WERI-Rb-1 (cell line): ENCODE measurements at regions not wholly inside any gene's neighbourhood (a gene's known extent, or its start where the extent isn't known, plus 50 kb on each side); places are given as distances from the start of the nearest gene placed in this dataset.

ENCODE experiments used
- DNase-seq: peaks from one replicate; pipeline ENCODE4 v3.0.0-alpha.2; 2020
- H3K27ac ChIP-seq: fragments of 250-450 bp; sonication (Bioruptor Pico); 2 replicates; pipeline ENCODE4 v1.5.1; 2020; ENCODE audit warnings: mild to moderate bottlenecking, moderate library complexity
- H3K27me3 ChIP-seq: fragments of 250-450 bp; sonication (Bioruptor Pico); 2 replicates; pipeline ENCODE4 v1.5.1; 2021; ENCODE audit warnings: mild to moderate bottlenecking, low read depth, moderate library complexity; ENCODE audit not compliant: insufficient read depth, severe bottlenecking
- H3K36me3 ChIP-seq: fragments of 250-450 bp; sonication (Bioruptor Pico); 2 replicates; pipeline ENCODE4 v1.5.1; 2020; ENCODE audit warnings: mild to moderate bottlenecking, moderate library complexity
- H3K4me3 ChIP-seq: 2 replicates; pipeline ENCODE4 v1.5.1; 2011; ENCODE audit warnings: low read depth, mild to moderate bottlenecking, control low read depth, low read length
- H3K9me3 ChIP-seq: fragments of 250-450 bp; sonication (Bioruptor Pico); 2 replicates; pipeline ENCODE4 v1.5.1; 2021; ENCODE audit warnings: mild to moderate bottlenecking, moderate library complexity; ENCODE audit not compliant: severe bottlenecking
- TF ChIP-seq, protein P1 (sequence below): IDR thresholded peaks from 2 replicates; pipeline ENCODE4 v1.5.1; 2011; ENCODE audit warnings: low read depth, mild to moderate bottlenecking, control low read depth, inconsistent platforms, low read length

DNA sequence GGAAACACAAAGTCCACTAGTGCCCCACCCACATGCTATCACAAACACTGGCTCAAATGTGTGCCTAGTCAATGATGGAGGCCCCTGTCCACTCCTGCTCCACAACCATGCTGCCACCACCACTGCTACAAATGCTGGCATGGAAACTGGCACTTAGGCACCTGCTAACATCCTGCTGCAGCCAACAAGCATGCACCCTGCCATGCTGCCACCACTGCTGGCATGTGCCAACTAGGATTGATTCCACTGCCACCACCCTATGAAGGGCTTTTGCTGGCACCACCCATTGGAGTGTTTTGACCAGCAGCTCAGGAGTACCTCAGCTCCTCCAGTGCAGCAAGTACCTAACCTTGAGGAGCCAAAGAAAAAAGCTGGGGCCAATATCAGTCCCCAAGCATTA is 236.6 kb downstream of the CCDC59 start:
- H3K36me3 ChIP-seq = no peaks in the 10 kb centered on the region
- H3K27me3 ChIP-seq = no peaks in the 10 kb centered on the region
- no peak for DNase-seq
- no peak overlapping the region for H3K27ac ChIP-seq
- no peaks in the 10 kb centered on the region for H3K9me3 ChIP-seq
- H3K4me3 ChIP-seq = no peak overlapping the region
- TF ChIP-seq, protein P1, sequence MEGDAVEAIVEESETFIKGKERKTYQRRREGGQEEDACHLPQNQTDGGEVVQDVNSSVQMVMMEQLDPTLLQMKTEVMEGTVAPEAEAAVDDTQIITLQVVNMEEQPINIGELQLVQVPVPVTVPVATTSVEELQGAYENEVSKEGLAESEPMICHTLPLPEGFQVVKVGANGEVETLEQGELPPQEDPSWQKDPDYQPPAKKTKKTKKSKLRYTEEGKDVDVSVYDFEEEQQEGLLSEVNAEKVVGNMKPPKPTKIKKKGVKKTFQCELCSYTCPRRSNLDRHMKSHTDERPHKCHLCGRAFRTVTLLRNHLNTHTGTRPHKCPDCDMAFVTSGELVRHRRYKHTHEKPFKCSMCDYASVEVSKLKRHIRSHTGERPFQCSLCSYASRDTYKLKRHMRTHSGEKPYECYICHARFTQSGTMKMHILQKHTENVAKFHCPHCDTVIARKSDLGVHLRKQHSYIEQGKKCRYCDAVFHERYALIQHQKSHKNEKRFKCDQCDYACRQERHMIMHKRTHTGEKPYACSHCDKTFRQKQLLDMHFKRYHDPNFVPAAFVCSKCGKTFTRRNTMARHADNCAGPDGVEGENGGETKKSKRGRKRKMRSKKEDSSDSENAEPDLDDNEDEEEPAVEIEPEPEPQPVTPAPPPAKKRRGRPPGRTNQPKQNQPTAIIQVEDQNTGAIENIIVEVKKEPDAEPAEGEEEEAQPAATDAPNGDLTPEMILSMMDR = no peak

DNA sequence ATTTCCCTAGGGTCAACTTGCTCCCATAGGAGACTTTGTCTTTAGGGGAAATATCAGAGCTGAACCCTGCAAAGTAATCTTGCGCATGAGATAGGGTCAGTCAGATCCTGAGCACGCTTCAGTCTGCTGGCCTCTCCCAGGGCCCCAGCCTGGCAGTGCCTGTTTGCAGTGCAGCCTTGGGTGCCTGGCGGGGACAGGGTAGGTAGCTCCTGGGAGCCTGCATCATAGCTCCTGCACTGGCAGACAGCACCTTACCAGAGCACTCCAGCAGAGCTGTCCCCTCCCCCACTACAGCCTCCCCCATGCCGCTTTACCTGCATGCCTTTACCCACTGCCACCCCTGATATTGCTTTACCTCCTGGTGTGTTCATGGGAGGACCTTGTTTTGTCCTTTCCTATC is 237.3 kb downstream of the CCDC59 start:
- Histone ChIP-seq H3K27me3 (no peaks in the 10 kb centered on the region), H3K27ac (no peak overlapping the region), H3K36me3 (no peaks in the 10 kb centered on the region), H3K4me3 (no peak overlapping the region), H3K9me3 (no peaks in the 10 kb centered on the region)
- TF ChIP-seq, protein P1 = no peak
- DNase-seq = no peak

DNA sequence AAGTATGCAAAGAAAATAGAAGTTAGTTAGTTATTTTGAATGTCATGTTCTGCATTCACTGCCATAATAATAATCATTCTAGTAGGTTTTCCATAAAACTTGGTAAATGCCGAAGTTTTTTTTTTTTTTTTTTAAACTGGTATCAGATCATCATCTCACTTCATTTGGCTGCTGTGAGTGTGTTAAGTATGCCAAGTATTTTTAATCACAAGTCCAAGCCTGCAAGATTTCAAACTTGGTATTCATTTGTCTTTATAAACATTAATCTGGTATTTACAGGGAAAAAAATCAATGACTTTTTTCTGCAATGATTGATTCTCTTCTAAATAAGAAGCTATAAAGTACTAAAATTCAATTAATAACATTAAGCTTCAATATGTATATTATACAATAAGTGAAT is 248.9 kb downstream of the CCDC59 start:
- Histone ChIP-seq H3K36me3 (no peaks in the 10 kb centered on the region), H3K4me3 (no peak overlapping the region), H3K27me3 (no peaks in the 10 kb centered on the region), H3K9me3 (no peaks in the 10 kb centered on the region), H3K27ac (no peak overlapping the region)
- no peak for DNase-seq
- TF ChIP-seq, protein P1 = no peak

DNA sequence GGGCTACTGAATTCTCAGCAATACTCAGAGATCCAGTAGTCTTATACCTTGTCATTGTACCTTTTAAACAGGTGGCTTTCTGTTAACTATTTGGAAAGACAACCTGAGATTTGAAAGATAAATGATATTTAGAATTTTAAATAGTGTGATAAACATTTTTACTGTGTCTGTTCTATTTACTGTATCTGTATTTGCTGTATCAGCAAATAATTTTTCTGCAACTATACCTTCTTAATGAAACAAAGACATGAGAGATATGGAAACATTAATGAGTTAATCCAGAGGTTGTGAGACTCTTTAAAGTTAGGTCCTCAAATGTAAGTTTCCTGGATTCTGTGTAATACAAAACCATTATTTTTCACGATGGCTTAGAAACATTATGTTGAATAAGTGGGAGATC is 249.6 kb downstream of the CCDC59 start:
- TF ChIP-seq, protein P1 = no peak
- no peaks in the 10 kb centered on the region for H3K9me3 ChIP-seq
- H3K27ac ChIP-seq = no peak overlapping the region
- H3K27me3 ChIP-seq = no peaks in the 10 kb centered on the region
- no peak for DNase-seq
- H3K4me3 ChIP-seq = no peak overlapping the region
- no peaks in the 10 kb centered on the region for H3K36me3 ChIP-seq

DNA sequence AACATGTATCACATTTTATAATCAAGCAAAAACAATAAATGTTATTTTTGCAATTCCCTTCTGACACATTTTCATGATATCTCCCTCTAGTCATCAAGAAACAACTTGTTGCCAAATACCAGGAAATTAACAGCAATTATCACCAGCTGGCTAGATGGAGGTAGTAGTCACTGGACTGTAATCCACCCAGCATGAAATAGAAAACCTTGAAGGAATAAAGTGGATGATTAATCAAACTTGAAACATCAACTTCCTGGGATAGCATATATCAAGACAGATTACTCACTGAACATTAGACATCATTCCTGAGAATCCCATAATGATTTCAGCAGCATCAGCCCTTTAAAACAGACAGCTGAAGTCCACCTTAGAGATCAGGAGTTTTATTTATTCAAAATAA is 259.0 kb downstream of the CCDC59 start:
- no peaks in the 10 kb centered on the region for H3K9me3 ChIP-seq
- TF ChIP-seq, protein P1 = no peak
- H3K4me3 ChIP-seq = no peak overlapping the region
- no peaks in the 10 kb centered on the region for H3K27me3 ChIP-seq
- DNase-seq = no peak
- H3K27ac ChIP-seq = no peak overlapping the region
- no peaks in the 10 kb centered on the region for H3K36me3 ChIP-seq

DNA sequence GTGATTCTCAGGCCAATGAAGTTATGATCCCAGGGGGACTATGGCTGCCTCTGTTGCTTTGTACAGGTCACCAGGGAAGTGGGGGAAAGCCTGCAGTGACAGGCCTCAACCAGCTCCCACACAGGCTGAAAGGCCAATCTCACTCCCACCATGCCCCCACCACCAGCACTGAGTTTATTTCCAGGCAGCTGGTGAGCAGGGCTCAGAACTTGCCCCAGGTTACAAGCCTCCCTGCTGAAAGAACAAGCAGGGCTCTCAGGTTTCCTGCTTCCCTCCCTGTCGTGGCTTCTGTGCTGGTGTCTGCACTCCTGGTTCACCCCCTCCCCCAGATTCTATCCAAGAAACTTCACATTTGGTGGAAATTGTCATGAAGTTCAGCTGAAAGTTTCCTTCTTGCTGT is 260.3 kb downstream of the CCDC59 start:
- TF ChIP-seq, protein P1 = no peak
- Histone ChIP-seq H3K36me3 (no peaks in the 10 kb centered on the region), H3K27me3 (no peaks in the 10 kb centered on the region), H3K9me3 (no peaks in the 10 kb centered on the region), H3K4me3 (no peak overlapping the region), H3K27ac (no peak overlapping the region)
- DNase-seq = no peak
